HFF-Myc (cell line): ENCODE measurements at regions not wholly inside any gene's neighbourhood (a gene's known extent, or its start where the extent isn't known, plus 50 kb on each side); places are given as distances from the start of the nearest gene placed in this dataset.

Source experiments
- DNase-seq: peaks from one replicate; pipeline ENCODE4 v3.0.0-alpha.2; 2011; ENCODE audit warnings: low read depth; ENCODE audit errors: extremely low read depth
- H3K4me3 ChIP-seq: replicated peaks from 2 replicates; pipeline ENCODE4 v1.5.1; 2011; ENCODE audit warnings: low read depth, mild to moderate bottlenecking, control low read depth, low read length
- TF ChIP-seq, protein P1 (sequence below): IDR thresholded peaks from 2 replicates; pipeline ENCODE4 v1.5.1; 2012; ENCODE audit warnings: mild to moderate bottlenecking, low read depth, low read length, control low read depth; ENCODE audit errors: missing control alignments

DNA sequence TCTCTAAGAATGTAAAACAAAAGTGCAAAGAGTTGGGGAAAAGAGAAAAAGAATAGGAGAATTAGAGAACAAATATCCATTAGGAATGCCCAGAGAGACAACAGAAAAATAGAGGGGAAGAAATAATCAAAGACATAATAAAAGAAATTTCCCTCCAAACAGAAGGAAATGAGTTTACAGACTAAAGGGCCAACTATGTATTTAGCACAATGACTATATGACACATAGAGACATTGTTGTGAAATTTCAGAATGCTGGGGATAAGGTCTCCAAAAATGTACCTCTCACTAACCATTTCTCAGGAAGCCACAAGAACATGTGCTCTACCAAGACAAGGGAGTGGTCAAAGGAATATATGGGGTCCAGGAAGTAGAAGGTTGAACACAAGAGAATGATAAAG, 121.0 kb upstream of the ACSL4 start:
- no peak for DNase-seq
- TF ChIP-seq, protein P1, sequence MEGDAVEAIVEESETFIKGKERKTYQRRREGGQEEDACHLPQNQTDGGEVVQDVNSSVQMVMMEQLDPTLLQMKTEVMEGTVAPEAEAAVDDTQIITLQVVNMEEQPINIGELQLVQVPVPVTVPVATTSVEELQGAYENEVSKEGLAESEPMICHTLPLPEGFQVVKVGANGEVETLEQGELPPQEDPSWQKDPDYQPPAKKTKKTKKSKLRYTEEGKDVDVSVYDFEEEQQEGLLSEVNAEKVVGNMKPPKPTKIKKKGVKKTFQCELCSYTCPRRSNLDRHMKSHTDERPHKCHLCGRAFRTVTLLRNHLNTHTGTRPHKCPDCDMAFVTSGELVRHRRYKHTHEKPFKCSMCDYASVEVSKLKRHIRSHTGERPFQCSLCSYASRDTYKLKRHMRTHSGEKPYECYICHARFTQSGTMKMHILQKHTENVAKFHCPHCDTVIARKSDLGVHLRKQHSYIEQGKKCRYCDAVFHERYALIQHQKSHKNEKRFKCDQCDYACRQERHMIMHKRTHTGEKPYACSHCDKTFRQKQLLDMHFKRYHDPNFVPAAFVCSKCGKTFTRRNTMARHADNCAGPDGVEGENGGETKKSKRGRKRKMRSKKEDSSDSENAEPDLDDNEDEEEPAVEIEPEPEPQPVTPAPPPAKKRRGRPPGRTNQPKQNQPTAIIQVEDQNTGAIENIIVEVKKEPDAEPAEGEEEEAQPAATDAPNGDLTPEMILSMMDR = no peak
- H3K4me3 ChIP-seq = no peak overlapping the region

DNA sequence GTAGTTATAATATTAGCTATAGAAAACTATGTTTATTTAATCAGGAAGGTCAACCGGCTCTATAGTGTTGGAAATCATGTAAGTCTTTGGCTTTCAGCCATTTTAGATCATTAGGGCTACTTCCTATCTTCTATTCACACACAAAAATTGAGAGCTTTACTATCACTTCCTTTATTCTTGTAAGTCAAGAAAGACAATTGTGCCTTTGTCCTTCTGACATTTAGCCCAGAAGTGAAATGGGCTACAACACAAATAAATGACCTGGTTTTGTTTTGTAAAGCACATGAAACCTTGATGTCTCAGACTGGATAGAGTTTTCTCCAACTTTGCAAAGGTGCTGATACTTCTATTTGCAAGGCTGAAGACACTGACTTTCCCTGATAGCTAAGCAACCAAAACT, 122.4 kb upstream of the ACSL4 start:
- no peak for DNase-seq
- TF ChIP-seq, protein P1 = no peak
- no peak overlapping the region for H3K4me3 ChIP-seq

DNA sequence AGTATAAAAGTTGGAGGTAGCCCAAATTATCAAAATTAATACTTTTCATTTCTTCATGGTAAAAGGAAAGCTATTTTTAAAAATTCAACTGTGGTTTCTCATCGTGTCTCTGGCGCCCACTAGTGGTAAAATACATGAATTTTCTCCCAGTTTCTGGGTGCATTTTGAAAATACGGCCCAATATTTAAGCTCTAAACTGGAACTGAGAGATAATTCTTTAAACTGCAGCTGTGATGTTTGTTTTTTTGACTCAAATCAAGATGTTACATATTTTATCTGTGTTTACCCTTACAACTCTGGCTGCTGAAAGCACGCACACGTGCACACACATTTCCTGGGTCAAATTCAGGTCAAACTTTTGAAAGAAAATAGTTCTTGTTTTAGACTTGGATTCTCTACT, 123.9 kb upstream of the ACSL4 start:
- no peak overlapping the region for H3K4me3 ChIP-seq
- DNase-seq = no peak
- TF ChIP-seq, protein P1 = peak; percentile 51

DNA sequence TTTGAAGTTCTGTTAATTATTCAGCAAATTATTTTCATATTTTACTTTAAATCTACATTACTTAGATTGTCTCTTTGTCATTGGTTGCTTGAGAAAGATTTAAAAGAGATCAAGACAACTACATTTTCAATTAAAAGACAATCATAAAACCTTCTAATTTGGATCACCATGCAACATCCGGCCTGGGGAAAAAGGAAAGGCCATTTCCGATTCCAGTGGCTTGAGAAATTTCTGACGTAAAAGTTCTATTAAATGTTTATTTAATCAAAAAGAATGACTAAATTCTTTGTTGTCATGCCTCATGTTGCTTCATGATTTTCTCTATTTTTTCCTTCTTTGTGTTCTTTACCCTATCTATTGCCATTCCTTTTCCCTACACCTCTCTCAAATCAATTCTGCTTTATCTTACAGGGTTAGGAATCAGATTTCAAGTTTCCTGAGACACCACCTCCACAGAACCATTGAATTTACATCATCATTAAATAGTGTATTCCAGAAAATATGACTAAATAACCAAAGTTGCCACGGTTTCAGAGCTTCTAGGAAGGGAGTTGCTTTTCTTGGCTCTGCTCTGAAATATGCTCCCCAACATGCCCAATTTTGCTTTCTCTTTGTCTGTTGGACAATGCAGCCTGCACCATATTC, 124.6 kb upstream of the ACSL4 start:
- no peak for DNase-seq
- no peak overlapping the region for H3K4me3 ChIP-seq
- TF ChIP-seq, protein P1 = no peak

DNA sequence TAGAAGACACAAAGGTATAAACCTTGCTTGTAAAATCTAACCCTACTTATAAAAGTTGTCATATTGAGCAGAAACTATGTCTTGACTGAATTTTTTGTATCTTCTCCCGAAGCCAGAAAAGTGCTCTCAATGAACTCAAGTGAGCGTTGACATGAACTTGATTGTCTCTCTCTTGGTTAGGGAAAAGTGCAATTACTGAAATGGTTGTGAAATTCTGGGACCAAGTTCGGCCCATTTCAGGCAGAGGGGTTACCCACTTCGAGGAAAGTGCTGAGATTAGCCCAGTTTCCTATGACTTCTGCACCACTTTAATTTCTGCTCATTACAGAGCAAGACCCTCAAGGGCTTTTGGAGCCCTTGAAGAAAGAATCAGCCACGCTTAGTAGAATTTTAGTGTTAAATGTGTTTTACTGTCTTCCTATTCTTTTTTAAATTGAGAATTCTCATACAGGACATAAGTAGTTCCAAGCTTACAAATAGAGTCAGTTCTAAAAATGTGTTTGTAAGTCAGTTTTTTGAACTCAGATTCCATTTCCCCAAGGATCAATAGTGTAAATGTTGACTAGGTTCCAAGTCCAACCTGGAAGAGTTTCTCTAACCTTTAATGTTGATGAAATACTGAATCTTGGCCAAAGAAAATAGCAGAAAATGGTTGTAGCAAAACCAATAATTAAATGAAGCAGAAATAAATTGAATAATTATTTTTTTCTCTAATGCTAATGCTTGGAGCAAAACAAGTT, 125.7 kb upstream of the ACSL4 start:
- TF ChIP-seq, protein P1 = no peak
- DNase-seq = no peak
- H3K4me3 ChIP-seq = no peak overlapping the region

DNA sequence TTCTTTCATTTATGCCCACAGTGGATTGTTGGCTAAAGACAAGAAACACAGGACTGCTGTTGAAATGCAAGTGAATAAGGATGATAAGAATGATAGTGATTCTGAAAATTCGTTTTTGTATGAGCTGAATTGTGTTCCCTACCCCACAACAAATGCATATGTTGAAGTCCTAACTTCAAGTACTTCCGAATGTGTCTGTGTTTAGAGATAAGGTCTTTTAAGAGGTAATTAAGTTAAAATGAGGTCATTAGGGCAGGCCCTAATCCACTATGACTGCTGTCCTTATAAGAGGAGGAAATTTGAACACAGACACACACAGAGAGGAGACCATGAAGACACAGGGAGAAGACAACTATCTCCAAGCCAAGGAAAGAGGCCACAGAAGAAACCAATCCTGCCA, 126.6 kb upstream of the ACSL4 start:
- H3K4me3 ChIP-seq = no peak overlapping the region
- TF ChIP-seq, protein P1 = no peak

More for the DNA sequence above, 126.6 kb upstream of the ACSL4 start:
- no peak for DNase-seq
